Activated B cell treated with CpG ODN at 0.5 μM for 24 hours (primary cell): ENCODE measurements at regions not wholly inside any gene's neighbourhood (a gene's known extent, or its start where the extent isn't known, plus 50 kb on each side); places are given as distances from the start of the nearest gene placed in this dataset.

Source experiments
- ATAC-seq: fragments of 200-7000 bp; cut with Tn5 transposase; one replicate; pipeline ENCODE4 v1.10.0; 2021; ENCODE audit warnings: low read depth, mild to moderate bottlenecking, moderate library complexity
- CTCF ChIA-PET: fragments of 350-600 bp; sonication (Branson Sonifier 250); formaldehyde crosslinking; loops from one replicate; lab custom pipeline; 2021; ENCODE audit warnings: antibody characterized with exemption; lab: Charles Lee
- POLR2A ChIA-PET: fragments of 350-600 bp; sonication (Branson Sonifier 250); formaldehyde crosslinking; loops from one replicate; lab custom pipeline; 2021; ENCODE audit warnings: antibody characterized with exemption; lab: Charles Lee
- DNase-seq: peaks from one replicate; pipeline ENCODE4 v3.0.0; 2022
- H3K27ac Mint-ChIP-seq: one replicate; pipeline ENCODE4 v1.8.0; 2020; ENCODE audit warnings: mixed read lengths
- H3K27me3 Mint-ChIP-seq: one replicate; pipeline ENCODE4 v1.8.0; 2021; ENCODE audit warnings: mixed read lengths
- H3K36me3 Mint-ChIP-seq: one replicate; pipeline ENCODE4 v1.8.0; 2021; ENCODE audit warnings: low read depth, mixed read lengths
- H3K4me1 Mint-ChIP-seq: one replicate; pipeline ENCODE4 v1.8.0; 2021; ENCODE audit warnings: mixed read lengths
- H3K4me3 Mint-ChIP-seq: one replicate; pipeline ENCODE4 v1.8.0; 2020; ENCODE audit warnings: mild to moderate bottlenecking, mixed read lengths
- H3K9me3 Mint-ChIP-seq: one replicate; pipeline ENCODE4 v1.8.0; 2020; ENCODE audit warnings: mixed read lengths
- intact Hi-C: fragments of 100-400 bp; cut with micrococcal nuclease; formaldehyde crosslinking; loops from one replicate; pipeline ENCODE4 v1.15.1; 2024
- TF ChIP-seq, protein P1 (sequence below): fragments of 200-600 bp; IDR thresholded peaks from one replicate; pipeline ENCODE4 v1.8.0; 2022; ENCODE audit warnings: antibody characterized with exemption, mild to moderate bottlenecking

DNA sequence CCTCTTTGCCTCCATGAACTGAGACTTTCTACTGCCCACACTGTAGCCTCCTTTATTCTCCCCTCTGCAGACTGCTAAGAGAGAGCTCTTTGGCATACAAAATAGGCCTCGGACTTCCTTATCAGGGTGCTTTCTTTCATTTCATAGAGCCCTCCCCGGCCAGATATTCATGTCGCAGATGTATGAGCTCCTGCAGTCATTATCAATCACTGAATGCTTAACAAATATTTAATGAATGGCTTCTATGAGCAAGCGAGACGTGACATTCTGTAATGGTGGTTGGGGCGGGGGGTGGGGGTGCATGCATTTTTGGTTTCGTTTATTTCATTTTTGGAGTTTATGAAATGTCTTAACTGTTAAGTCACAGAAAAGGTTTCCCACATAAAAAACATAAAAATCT lies 344.8 kb upstream of the KAZN start:
- TF ChIP-seq, protein P1, sequence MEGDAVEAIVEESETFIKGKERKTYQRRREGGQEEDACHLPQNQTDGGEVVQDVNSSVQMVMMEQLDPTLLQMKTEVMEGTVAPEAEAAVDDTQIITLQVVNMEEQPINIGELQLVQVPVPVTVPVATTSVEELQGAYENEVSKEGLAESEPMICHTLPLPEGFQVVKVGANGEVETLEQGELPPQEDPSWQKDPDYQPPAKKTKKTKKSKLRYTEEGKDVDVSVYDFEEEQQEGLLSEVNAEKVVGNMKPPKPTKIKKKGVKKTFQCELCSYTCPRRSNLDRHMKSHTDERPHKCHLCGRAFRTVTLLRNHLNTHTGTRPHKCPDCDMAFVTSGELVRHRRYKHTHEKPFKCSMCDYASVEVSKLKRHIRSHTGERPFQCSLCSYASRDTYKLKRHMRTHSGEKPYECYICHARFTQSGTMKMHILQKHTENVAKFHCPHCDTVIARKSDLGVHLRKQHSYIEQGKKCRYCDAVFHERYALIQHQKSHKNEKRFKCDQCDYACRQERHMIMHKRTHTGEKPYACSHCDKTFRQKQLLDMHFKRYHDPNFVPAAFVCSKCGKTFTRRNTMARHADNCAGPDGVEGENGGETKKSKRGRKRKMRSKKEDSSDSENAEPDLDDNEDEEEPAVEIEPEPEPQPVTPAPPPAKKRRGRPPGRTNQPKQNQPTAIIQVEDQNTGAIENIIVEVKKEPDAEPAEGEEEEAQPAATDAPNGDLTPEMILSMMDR, result no peak
- DNase-seq (no peak), ATAC-seq (no peak)
- Mint-ChIP-seq H3K27me3 (peaks cover 6% of the 10 kb centered on the region), H3K27ac (no peak overlapping the region), H3K4me1 (peaks cover 24% of the 10 kb centered on the region), H3K36me3 (no peaks in the 10 kb centered on the region), H3K9me3 (no peaks in the 10 kb centered on the region), H3K4me3 (no peak overlapping the region)
- CTCF ChIA-PET, result no interaction called here
- intact Hi-C loops, result no loop called here
- POLR2A ChIA-PET, result interaction anchor here (0.6 kb wide), 1 partner anchor 42 kb away, joined by 13 read pairs; no protein-coding TSS in a partner anchor

DNA sequence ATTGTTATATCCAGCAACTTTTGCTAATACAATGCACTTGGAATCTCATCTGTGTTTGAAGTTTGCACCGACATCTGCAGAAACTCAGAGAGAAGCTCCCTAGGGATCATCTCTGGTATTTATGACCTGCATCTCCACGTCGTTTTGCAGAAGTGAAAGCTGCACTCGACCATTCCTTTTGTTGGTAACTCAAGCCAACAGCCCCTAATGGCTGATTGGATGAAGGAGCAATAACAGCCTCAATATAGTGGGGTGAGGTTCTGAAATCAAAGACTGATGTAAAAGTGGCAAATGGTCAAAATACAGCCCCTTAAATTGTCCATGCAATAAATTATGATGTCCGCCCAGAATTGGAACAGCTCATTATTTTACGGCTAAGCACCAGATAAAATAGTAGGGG lies 344.2 kb upstream of the KAZN start:
- no peaks in the 10 kb centered on the region for H3K9me3 Mint-ChIP-seq
- peaks cover 6% of the 10 kb centered on the region for H3K27me3 Mint-ChIP-seq
- TF ChIP-seq, protein P1, result no peak
- no peak overlapping the region for H3K27ac Mint-ChIP-seq
- ATAC-seq, result peak; percentile 79
- ChIA-PET CTCF (no interaction called here), POLR2A (no interaction called here)
- H3K4me1 Mint-ChIP-seq, result peaks cover 24% of the 10 kb centered on the region
- no peak for DNase-seq
- H3K4me3 Mint-ChIP-seq, result no peak overlapping the region
- H3K36me3 Mint-ChIP-seq, result no peaks in the 10 kb centered on the region
- intact Hi-C loops, result no loop called here

DNA sequence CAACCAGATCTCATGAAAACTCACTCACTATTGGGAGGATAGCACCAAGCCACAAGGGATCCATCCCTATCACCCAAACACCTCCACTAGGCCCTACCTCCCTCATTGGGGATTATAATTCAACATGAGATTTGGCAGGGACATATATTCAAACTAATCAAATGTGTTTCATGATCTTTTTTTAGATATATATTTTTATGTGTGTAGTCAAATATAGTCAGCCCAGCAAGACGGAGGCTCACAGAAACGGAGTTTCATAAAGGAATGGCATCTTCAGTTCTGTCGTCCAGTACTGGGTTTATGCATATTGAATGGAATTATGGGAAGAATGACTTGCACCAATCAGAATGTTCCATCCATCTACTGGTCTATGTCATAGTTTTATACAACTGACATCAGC lies 343.3 kb upstream of the KAZN start:
- TF ChIP-seq, protein P1, result no peak
- DNase-seq, result no peak
- no peak overlapping the region for H3K27ac Mint-ChIP-seq
- H3K9me3 Mint-ChIP-seq, result no peaks in the 10 kb centered on the region
- no peaks in the 10 kb centered on the region for H3K36me3 Mint-ChIP-seq
- peaks cover 14% of the 10 kb centered on the region for H3K27me3 Mint-ChIP-seq
- intact Hi-C loops, result no loop called here
- ChIA-PET POLR2A (no interaction called here), CTCF (no interaction called here)
- no peak overlapping the region for H3K4me3 Mint-ChIP-seq
- peaks cover 24% of the 10 kb centered on the region for H3K4me1 Mint-ChIP-seq
- no peak for ATAC-seq

DNA sequence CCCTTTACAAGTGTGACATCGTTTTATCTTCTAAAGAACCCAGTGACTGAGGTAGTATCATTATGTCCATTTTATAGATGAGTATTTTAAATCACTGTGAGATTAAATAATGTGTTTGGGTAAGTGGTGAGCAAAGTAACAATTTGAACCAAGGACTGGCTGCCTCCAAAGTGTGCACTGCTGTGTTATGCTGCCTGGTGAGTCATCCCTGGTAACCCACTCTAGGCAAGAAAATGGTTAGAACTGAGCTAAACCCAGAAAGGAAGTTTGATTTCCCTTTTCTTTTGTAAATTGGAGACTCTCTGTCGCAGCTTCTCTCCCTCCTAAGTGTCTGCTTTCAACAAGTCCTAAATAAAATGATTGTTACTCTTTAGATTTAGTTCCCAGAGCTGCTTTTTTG lies 342.8 kb upstream of the KAZN start:
- POLR2A ChIA-PET, result no interaction called here
- H3K27me3 Mint-ChIP-seq, result peaks cover 15% of the 10 kb centered on the region
- H3K9me3 Mint-ChIP-seq, result no peaks in the 10 kb centered on the region
- no peaks in the 10 kb centered on the region for H3K36me3 Mint-ChIP-seq
- intact Hi-C loops, result no loop called here
- DNase-seq (no peak), ATAC-seq (no peak)
- TF ChIP-seq, protein P1, result no peak
- peaks cover 24% of the 10 kb centered on the region for H3K4me1 Mint-ChIP-seq
- CTCF ChIA-PET, result no interaction called here
- no peak overlapping the region for H3K4me3 Mint-ChIP-seq
- peak overlapping the region; percentile 4 for H3K27ac Mint-ChIP-seq

DNA sequence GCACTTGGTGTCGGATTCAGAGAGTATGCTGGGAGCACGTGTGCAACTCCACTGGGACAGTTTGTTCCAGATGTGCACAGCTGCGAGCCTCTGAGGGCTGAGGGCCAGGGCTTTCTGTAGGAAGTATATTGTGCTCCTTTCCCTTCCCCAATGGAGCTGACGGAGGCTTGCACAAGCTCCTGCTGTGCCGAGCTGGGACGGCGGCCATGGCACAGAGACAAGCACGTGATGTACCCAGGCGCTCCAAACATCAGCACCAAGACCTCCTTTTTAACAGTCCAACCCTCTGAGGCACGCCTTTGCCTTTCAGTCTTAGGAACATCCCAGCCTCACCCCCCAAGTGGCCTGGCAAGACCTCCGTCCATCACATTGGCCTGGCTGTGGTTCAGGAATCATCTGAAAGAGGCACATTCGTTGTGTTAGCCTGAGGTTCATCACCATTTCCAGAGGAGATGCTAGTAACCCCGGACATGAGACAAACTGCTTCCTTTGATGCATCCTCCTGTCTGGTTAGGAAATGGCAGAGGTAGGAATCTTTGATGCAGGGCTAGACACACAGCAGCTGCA lies 339.2 kb upstream of the KAZN start:
- H3K27ac Mint-ChIP-seq, result no peak overlapping the region
- TF ChIP-seq, protein P1, result no peak
- ChIA-PET CTCF (no interaction called here), POLR2A (no interaction called here)
- intact Hi-C loops, result no loop called here
- DNase-seq (no peak), ATAC-seq (no peak)
- H3K27me3 Mint-ChIP-seq, result peaks cover 15% of the 10 kb centered on the region
- H3K4me3 Mint-ChIP-seq, result no peak overlapping the region
- H3K36me3 Mint-ChIP-seq, result no peaks in the 10 kb centered on the region
- H3K9me3 Mint-ChIP-seq, result no peaks in the 10 kb centered on the region
- peaks cover 12% of the 10 kb centered on the region for H3K4me1 Mint-ChIP-seq
